ENCODE measurements at regions not wholly inside any gene's neighbourhood (a gene's known extent, or its start where the extent isn't known, plus 50 kb on each side); places are given as distances from the start of the nearest gene placed in this dataset.

- no peak for DNase-seq (ENCODE audit: low read depth in 3 of 3, low spot score in 1 of 3)
Measured at GRCh38 chr2:172323256-172323655, 104.1 kb upstream of the ITGA6 start.

GRCh38 chr2:172323861-172324597 is 103.4 kb upstream of the ITGA6 start:
- no peak for DNase-seq (ENCODE audit: low read depth in 3 of 3, low spot score in 1 of 3)

- no peak for DNase-seq (ENCODE audit: low read depth in 3 of 3, low spot score in 1 of 3)
Measured at GRCh38 chr2:172326211-172326509, 101.2 kb upstream of the ITGA6 start.

- no peak for DNase-seq (ENCODE audit: low read depth in 3 of 3, low spot score in 1 of 3)
Measured at GRCh38 chr2:172328103-172328841, 99.1 kb upstream of the ITGA6 start.

- DNase-seq (ENCODE audit: low read depth in 3 of 3, low spot score in 1 of 3) = no peak
Measured at GRCh38 chr2:172329416-172329773, 98.0 kb upstream of the ITGA6 start.

GRCh38 chr2:172329774-172330671 is 97.4 kb upstream of the ITGA6 start:
- DNase-seq (ENCODE audit: low read depth in 3 of 3, low spot score in 1 of 3) = no peak

GRCh38 chr2:172332507-172332906 is 94.9 kb upstream of the ITGA6 start:
- DNase-seq (ENCODE audit: low read depth in 3 of 3, low spot score in 1 of 3) = no peak

- DNase-seq (ENCODE audit: low read depth in 3 of 3, low spot score in 1 of 3) = no peak
Measured at GRCh38 chr2:172333235-172333977, 94.0 kb upstream of the ITGA6 start.

- no peak for DNase-seq (ENCODE audit: low read depth in 3 of 3, low spot score in 1 of 3)
Measured at GRCh38 chr2:172333978-172334330, 93.4 kb upstream of the ITGA6 start.

- DNase-seq (ENCODE audit: low read depth in 3 of 3, low spot score in 1 of 3) = no peak
Measured at GRCh38 chr2:172334988-172335387, 92.4 kb upstream of the ITGA6 start.

GRCh38 chr2:172335736-172336135 is 91.7 kb upstream of the ITGA6 start:
- no peak for DNase-seq (ENCODE audit: low read depth in 3 of 3, low spot score in 1 of 3)

- DNase-seq (ENCODE audit: low read depth in 3 of 3, low spot score in 1 of 3) = no peak
Measured at GRCh38 chr2:172336681-172337080, 90.7 kb upstream of the ITGA6 start.

- DNase-seq (ENCODE audit: low read depth in 3 of 3, low spot score in 1 of 3) = no peak
Measured at GRCh38 chr2:172339371-172340010, 87.9 kb upstream of the ITGA6 start.

- DNase-seq (ENCODE audit: low read depth in 3 of 3, low spot score in 1 of 3) = no peak
Measured at GRCh38 chr2:172340394-172340793, 87.0 kb upstream of the ITGA6 start.

GRCh38 chr2:172342078-172342477 is 85.3 kb upstream of the ITGA6 start:
- DNase-seq (ENCODE audit: low read depth in 3 of 3, low spot score in 1 of 3) = no peak

GRCh38 chr2:172342611-172343010 is 84.8 kb upstream of the ITGA6 start:
- DNase-seq (ENCODE audit: low read depth in 3 of 3, low spot score in 1 of 3) = no peak

GRCh38 chr2:172344159-172344558 is 83.2 kb upstream of the ITGA6 start:
- DNase-seq (ENCODE audit: low read depth in 3 of 3, low spot score in 1 of 3) = no peak

- DNase-seq (ENCODE audit: low read depth in 3 of 3, low spot score in 1 of 3) = no peak
Measured at GRCh38 chr2:172345956-172346555, 81.3 kb upstream of the ITGA6 start.

GRCh38 chr2:172348555-172349288 is 78.7 kb upstream of the ITGA6 start:
- no peak for DNase-seq (ENCODE audit: low read depth in 3 of 3, low spot score in 1 of 3)
